AG09309 (cell line): ENCODE measurements at regions not wholly inside any gene's neighbourhood (a gene's known extent, or its start where the extent isn't known, plus 50 kb on each side); places are given as distances from the start of the nearest gene placed in this dataset.
"Not testable (repeated sequence)": the region's sequence is repeated elsewhere in the genome, so short reads cannot be mapped to it uniquely, and the experiment has no call there.

Experiments
- DNase-seq: peaks from one replicate; pipeline ENCODE4 v3.0.0-alpha.2; 2010; ENCODE audit warnings: low read depth
- H3K4me3 ChIP-seq: 2 replicates; pipeline ENCODE4 v1.5.1; 2011; ENCODE audit warnings: mild to moderate bottlenecking, low read depth, low read length, moderate library complexity; ENCODE audit not compliant: control insufficient read depth
- CTCF ChIP-seq: IDR thresholded peaks from 2 replicates; pipeline ENCODE4 v1.5.1; 2011; ENCODE audit warnings: mild to moderate bottlenecking, low read depth, low read length, inconsistent platforms; ENCODE audit not compliant: insufficient read depth, control insufficient read depth; ENCODE audit errors: missing control alignments

GRCh38 chrX:64580605-64581004 is 185.4 kb upstream of the MTMR8 start:
- no peak for TF ChIP-seq CTCF
- no peak for DNase-seq
- no peak overlapping the region for H3K4me3 ChIP-seq

DNA sequence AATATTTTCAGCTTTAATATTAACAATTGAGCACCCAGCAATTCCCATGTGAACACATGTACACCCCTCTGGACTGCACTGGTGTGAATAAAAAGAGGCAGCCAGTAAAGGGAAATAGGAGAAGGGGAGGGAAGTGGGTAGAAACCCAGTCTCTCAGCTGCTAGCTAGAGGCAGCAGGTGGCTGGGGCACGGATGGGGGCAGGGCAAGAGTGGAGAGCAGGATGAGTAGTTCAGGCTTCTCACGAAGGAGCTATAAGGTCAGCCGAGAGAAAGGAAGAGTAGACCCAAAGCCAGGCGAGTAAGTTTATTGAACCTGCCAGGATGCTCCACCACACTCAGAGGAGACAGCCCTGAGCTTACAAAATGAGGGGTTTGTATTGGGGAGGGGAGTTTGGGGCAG is 184.8 kb upstream of the MTMR8 start:
- TF ChIP-seq CTCF = no peak
- no peak for DNase-seq
- H3K4me3 ChIP-seq = no peak overlapping the region

- DNase-seq = no peak
- no peak for TF ChIP-seq CTCF
- H3K4me3 ChIP-seq = no peak overlapping the region
These were observed 175.8 kb upstream of the MTMR8 start for GRCh38 chrX:64571011-64571410.

GRCh38 chrX:64570204-64570603 is 175.0 kb upstream of the MTMR8 start:
- no peak overlapping the region for H3K4me3 ChIP-seq
- DNase-seq = no peak
- TF ChIP-seq CTCF = peak; percentile 8

- DNase-seq = not testable (repeated sequence)
These were observed 170.1 kb upstream of the MTMR8 start for GRCh38 chrX:64565348-64565747.

DNA sequence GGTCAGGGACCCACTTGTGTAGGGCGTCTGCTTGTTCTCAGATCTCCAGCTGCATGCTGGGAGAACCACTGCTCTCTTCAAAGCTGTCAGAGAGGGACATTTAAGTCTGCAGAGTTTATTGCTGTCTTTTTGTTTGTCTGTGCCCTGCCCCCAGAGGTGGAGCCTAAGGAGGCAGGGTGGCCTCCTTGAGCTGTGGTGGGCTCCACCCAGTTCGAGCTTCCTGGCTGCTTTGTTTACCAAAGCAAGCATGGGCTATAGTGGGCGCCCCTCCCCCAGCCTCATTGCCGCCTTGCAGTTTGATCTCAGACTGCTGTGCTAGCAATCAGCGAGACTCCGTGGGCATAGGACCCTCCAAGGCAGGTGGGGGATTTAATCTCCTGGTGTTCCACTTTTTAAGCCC is 154.0 kb upstream of the MTMR8 start:
- DNase-seq, H3K4me3 ChIP-seq: not testable (repeated sequence)

More at GRCh38 chrX:64565348-64565747, 170.1 kb upstream of the MTMR8 start:
- not testable (repeated sequence) for H3K4me3 ChIP-seq

DNA sequence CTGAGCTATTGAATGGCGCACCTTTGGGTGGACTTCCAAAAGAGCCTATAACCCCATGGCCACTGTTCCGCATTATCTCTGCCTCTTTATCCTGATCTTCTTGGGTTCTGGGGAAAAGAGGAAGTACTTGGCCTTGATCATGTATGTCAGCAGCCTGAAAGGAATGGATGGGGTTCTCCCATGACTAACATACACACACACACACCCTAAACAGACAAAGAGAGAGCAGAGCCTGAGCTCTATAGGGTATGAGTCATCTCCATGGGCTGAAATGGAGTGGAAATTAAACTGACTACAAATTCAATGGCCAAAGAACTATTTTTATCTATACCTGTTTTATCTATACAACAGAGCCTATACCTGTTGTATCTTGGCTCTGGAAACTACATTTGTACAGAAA is 141.5 kb upstream of the MTMR8 start:
- TF ChIP-seq CTCF = no peak
- DNase-seq = no peak
- H3K4me3 ChIP-seq = no peak overlapping the region
